ENCODE measurements at regions not wholly inside any gene's neighbourhood (a gene's known extent, or its start where the extent isn't known, plus 50 kb on each side); places are given as distances from the start of the nearest gene placed in this dataset.
"Not testable (repeated sequence)": the region's sequence is repeated elsewhere in the genome, so short reads cannot be mapped to it uniquely, and the experiment has no call there.

- no peak for DNase-seq
Measured at GRCh38 chr10:118805146-118805545, 50.4 kb upstream of the CACUL1 start.

- DNase-seq, result no peak
Measured at GRCh38 chr10:118807512-118808305, 52.9 kb upstream of the CACUL1 start.

DNA sequence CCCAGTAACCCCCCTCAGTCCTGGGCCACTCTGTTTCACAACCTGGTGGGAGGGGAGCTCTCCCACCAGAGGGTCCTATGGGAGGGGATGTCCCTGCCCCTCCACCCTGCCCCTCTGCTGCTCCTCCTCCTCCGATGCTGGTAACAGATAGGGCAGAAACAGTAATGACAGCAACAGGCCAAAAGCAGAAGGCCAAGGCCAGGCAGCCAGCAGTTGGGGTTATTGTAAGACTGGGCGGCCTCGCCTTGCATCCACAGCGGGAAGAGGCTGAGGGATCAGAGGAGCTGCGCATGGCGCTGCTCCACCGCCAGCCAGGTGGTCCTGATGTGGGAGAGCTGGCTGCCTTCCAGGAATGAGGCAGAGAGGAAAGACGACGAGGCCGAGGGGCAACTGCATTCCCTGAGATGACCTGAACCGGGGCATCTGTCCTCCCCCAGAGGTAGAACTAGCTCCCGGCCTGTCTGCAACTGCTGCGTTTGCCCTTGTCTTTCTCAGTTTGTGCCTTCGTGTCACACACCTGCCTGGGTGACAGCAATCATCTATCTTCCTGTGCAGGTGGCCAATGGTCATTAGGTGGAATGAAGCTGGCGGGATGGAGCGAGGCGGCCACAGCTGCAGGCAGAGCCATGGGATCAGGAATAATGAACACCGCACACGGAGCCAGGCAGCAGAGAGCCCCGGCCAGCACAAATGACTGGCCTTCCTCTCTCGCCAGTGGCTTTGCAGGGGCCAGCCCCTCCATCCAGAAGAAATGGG lies 54.0 kb upstream of the CACUL1 start:
- DNase-seq, result no peak

GRCh38 chr10:118809357-118810220 lies 54.8 kb upstream of the CACUL1 start:
- DNase-seq, result no peak

DNA sequence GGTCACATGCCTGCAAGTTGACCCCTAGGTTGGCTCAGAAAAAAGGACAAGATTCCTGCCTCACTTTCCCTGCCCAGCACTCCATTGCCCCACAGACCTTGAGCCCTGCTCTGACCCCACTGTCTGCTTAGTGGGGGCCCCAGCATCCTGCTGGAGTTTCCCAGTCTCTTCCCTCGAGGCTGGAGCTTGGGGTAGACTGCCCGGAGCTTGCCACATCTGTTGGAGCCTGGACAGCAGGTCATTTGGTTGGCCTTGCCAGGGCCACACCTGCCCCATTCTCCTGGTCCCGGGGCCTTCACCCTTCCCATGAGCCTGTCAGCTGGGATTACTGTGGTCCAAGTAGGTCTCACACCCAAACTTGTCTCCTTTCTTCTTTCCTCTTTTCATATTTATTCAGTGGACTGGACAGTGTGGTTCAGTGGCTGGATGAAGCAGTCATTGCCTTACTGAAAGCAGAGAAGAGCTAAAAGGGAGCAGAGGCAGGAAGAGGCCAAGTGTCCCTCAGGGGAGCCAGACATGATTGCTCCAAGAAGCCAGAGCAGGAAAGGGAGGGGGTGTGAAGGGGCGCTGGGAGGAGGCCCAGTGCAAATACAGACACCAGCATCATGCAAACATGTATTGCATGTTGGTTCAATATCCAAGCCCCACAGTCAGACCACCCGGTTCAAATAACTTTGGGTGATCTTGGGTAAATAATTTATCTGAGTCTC lies 56.2 kb upstream of the CACUL1 start:
- no peak for DNase-seq

DNA sequence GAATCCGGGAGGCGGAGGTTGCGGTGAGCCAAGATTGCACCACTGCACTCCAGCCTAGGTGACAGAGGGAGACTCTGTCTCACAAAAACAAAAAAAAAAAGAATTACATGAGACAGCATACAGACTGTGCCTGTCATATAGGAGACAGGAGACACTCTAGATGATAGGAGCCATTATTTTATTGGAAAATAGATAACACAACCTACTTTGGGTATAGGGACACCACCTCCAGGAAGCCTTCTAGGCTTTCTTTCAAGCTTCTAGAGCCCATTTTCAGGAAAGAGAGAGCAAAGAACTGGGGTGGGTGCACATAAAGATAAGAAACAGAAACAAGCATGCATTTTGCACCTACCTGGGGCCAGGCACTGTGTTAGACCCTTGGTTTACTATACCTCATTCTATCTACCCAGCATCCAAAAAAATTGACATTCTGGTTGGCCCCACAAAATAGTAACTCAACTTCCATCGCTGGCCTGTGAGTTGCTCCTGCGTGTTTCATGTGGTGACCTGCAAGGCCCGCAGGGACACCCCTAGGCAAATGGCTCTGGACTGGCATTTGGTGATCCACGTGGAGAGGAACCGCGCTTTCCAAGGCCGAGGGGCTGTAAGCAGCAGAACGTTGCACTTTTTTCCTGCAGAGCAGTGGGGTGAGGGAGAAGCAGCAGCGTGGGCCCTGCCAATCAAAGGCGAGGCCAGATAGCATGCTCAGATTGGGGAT lies 57.1 kb upstream of the CACUL1 start:
- DNase-seq, result no peak

DNA sequence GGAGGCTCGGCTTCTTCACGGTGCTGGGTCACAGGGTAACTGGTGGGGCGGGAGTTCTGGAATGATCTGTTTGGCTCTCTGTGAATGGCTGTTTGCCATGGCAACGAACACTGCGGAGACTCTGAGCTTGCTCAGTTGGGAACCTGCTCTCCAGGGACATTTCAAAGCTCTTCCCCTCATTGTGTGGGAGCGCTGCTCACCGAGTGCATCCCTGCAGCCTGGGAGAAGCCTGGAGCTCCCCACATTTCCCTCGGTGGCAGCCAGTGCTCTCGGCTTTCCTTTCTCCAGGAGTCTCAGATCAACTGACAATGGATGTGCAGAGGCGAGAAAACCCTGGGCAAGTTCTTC lies 57.6 kb upstream of the CACUL1 start:
- no peak for DNase-seq

DNA sequence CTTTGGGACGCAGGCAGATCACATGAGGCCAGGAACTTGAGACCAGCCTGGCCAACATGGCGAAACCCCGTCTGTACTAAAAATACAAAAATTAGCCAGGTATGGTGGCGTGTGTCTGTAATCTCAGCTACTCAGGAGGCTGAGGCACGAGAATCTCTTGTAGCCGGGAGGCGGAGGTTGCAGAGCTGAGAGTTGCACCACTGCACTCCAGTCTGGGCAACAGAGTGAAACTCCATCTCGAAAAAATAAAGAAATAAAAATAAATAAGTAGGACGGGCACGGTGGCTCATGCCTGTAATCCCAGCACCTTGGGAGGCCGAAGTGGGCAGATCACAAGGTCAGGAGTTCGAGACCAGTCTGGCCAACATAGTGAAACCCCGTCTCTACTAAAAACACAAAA lies 58.2 kb upstream of the CACUL1 start:
- DNase-seq, result not testable (repeated sequence)

- DNase-seq, result no peak
Measured at GRCh38 chr10:118816471-118817168, 61.9 kb upstream of the CACUL1 start.

DNA sequence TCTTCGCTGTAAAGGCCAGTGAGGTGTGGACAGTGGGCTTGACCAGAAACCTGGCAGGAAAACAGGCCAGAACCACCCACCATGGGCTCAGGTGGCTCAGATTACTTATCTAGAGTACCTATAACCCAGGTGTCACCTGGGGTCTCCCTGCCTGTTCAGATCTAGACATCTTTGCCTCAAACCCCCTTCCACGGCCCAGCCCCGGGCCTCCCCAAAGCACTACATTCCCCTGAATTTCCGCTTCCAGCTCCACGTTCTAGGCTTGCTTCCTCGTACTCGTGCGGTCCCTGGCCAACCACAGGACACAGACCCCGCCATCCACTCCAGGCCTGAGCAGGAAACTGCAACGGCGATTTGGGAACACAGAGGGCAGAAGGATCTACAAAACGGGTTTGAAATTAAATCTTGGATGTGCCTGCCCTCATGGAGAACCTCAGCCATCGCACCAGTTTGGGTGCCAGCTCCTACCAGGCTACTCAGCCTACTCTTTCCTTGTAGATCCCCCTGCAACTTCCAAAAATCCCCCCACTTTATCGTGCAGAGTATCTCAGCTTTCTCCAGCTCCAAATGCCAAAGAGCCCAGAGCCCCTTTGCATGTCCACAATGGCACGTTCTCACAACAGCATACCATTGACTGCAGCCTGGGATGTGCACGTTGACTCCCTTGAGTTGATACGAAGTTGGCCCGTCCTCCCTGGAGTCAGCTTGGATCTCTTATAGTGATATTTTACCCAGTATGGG lies 62.7 kb upstream of the CACUL1 start:
- DNase-seq, result no peak

DNA sequence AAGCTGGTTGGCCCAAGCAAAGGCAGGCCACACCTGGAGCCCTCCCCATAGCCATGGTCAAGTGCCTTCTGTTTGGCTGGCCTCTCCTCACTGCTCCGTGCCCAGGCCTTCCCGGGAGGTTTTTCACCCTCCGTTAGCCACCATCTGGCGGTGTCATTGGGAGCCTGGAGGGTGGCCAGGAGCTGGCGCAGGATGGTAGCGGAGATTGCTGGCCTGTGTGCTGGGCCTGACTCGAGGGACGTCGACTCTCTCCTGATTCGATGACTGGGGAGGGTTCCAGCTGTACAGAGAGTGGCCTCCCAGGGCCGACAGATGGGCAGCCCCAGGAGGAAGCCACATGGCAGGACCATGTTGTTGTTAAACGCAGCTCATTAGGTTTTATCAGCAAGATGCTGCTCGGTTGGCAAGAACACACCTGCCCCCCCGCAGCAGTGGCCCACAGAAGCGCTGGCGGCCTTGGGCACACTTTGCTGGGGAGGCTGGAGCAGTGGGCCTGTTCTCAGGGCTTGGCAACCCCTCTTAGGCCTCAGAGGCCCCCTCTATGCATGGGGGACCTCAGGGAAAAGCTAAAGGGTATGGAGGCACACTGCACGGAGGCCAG lies 64.0 kb upstream of the CACUL1 start:
- DNase-seq, result no peak

- no peak for DNase-seq
Measured at GRCh38 chr10:118820326-118821116, 65.8 kb upstream of the CACUL1 start.

GRCh38 chr10:118823256-118823907 lies 68.6 kb upstream of the CACUL1 start:
- DNase-seq, result no peak

DNA sequence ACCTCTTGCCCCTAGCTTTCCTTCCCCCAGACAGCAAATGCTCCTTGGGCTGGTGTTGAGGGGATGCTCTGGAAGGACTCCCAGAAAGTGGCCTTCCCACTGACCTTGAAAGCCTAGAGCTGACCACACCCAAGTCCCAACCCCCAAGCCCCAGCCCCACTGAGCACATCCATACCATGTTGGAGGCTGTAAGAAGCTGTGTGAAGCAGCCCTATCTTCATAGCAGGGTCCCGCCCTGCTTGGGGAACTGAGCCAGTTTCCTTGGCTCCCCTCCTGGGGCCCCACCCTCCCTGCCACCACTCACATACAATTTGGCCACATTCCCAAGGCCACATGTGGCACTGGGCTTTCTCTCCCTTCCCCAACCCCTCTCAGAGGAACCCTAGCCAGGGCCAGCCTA lies 72.3 kb upstream of the CACUL1 start:
- DNase-seq, result no peak

GRCh38 chr10:118827466-118828155 lies 72.8 kb upstream of the CACUL1 start:
- DNase-seq, result no peak

DNA sequence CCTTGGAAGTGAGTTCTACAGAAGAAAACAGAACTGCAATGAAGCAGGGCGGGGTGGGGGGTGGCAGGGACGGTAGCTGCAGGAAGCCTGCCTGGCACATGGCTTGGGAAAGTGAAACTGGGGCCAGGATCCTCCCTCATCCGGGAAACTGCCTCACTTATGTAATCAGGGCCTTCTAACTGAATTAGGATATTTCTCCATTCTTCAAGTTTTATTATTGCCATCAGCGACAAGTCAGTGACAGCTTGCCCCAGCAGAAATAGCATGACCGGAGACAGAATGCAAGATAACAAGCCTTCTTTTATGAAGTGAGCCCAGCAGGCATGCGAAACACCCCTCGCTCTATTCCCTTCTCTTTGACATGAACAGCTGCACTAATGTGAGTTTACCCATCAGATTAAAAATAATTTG lies 77.5 kb upstream of the CACUL1 start:
- no peak for DNase-seq

DNA sequence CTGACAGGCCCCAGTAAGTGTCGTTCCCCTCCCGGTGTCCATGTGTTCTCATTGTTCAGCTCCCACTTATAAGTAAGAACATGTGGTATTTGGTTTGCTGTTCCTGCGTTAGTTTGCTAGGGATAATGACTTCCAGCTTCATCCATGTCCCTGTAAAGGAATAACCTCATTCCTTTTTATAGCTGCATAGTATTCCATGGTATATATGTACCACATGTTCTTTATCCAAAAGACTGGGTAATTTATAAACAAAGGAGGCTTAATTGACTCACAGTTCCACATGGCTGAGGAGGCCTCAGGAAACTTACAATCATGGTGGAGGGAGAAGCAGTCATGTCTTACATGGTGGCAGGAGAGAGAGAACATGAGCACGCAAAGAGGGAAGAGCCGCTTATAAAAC lies 79.6 kb upstream of the CACUL1 start:
- DNase-seq, result not testable (repeated sequence)

GRCh38 chr10:118835682-118836326 lies 81.0 kb upstream of the CACUL1 start:
- no peak for DNase-seq
